ENCODE measurements at regions not wholly inside any gene's neighbourhood (a gene's known extent, or its start where the extent isn't known, plus 50 kb on each side); places are given as distances from the start of the nearest gene placed in this dataset.

DNA sequence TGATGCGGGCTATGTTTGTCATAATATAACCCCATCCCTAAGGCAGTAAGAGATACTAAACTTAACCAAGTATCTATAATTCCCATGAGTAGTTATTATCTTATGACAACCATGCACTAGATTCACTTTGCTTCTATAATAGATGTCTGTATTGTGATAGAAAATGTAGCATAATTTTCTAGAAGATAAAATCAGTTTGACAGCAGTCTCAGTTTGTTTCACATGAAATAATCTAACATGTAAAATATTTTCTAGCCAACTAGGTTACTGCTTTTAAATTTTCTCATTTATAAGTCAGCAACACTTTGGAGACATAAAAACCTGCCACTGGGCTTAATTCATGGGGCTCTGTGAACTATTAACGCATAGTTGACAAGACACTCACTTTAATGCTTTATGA, 1410.7 kb upstream of the ATXN8OS start:
- no peak for TF ChIP-seq EZH2 (IDR thresholded peaks at IDR 0.05; ENCODE audit: low read length, missing control alignments)
- TF ChIP-seq, protein P1, sequence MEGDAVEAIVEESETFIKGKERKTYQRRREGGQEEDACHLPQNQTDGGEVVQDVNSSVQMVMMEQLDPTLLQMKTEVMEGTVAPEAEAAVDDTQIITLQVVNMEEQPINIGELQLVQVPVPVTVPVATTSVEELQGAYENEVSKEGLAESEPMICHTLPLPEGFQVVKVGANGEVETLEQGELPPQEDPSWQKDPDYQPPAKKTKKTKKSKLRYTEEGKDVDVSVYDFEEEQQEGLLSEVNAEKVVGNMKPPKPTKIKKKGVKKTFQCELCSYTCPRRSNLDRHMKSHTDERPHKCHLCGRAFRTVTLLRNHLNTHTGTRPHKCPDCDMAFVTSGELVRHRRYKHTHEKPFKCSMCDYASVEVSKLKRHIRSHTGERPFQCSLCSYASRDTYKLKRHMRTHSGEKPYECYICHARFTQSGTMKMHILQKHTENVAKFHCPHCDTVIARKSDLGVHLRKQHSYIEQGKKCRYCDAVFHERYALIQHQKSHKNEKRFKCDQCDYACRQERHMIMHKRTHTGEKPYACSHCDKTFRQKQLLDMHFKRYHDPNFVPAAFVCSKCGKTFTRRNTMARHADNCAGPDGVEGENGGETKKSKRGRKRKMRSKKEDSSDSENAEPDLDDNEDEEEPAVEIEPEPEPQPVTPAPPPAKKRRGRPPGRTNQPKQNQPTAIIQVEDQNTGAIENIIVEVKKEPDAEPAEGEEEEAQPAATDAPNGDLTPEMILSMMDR (conservative IDR thresholded peaks at IDR 0.05 in 1 of 2, IDR thresholded peaks at IDR 0.05 in 1 of 2; ENCODE audit: low read depth in 1 of 2, low read length in 2 of 2) = no peak

All from fibroblast of lung (primary cell).